Hepatocyte (in vitro differentiated cells): ENCODE measurements at regions not wholly inside any gene's neighbourhood (a gene's known extent, or its start where the extent isn't known, plus 50 kb on each side); places are given as distances from the start of the nearest gene placed in this dataset.

Experiments
- CTCF ChIP-seq: fragments of 200-600 bp; sonication (generic); IDR thresholded peaks from 2 replicates; pipeline ENCODE4 v1.5.1; 2016; ENCODE audit warnings: antibody characterized with exemption, mild to moderate bottlenecking; ENCODE audit not compliant: poor library complexity
- EZH2 ChIP-seq: fragments of 200-600 bp; sonication (generic); IDR thresholded peaks from 2 replicates; pipeline ENCODE4 v1.6.1; 2016; ENCODE audit warnings: antibody characterized with exemption, mild to moderate bottlenecking, borderline replicate concordance

DNA sequence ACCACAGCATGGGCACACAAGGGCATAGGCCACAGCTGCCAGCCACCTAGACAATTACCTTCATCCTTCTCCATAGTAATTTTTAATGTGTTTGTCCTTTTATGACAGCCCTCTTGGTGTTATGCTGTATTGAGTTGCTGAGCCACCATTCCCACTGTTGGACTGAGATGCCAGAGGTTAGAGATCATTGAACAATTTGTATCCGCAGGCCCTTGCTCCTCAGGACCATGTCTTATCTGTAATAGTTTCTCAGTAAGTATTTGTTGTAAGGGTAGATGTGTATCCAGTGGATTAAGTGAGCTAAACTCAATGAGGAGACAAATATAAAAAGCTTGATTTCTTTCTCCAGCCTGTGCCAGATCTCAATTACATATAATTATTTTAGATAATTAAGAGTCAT is 832.8 kb upstream of the ID2 start:
- TF ChIP-seq CTCF (no peak), EZH2 (no peak)
